Stimulated activated CD8-positive, alpha-beta memory T cell treated with anti-CD3 and anti-CD28 coated beads, Interleukin-15, amount 100 ng/mL, for 24 hours (primary cell): ENCODE measurements at regions not wholly inside any gene's neighbourhood (a gene's known extent, or its start where the extent isn't known, plus 50 kb on each side); places are given as distances from the start of the nearest gene placed in this dataset.

ENCODE experiments used
- DNase-seq: peaks from one replicate; pipeline ENCODE4 v3.0.0-alpha.2; 2020; ENCODE audit warnings: low read depth

DNA sequence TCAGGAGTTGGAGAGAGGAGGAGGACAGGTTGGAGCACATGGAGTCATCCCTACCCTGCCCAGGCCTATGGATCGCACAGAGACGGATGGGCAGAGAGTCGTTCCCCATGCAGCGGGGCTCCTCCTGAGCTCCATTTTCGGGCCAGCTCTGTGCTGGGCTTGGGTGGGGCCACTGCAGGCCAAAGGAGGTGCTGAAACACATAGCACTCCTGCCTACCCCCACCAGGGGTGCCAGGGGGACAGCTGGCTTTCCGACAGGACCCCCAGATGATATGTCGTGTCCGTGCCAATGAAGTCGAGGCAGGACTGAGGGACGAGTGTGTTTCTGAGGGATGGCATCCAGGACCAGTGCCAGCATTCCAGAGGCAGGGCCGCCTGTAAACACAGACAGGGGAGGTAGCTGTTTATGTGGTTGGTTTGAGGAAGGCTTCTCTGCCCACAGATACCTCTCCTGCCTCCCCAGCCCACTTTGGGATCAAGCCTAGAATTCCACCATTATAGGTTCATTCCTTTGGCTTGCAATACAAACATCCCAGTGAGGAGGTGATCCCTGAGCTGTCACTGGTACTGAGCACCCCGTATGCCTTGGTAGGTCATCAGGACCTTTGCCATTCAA is 116.6 kb downstream of the GLI2 start:
- no peak for DNase-seq

DNA sequence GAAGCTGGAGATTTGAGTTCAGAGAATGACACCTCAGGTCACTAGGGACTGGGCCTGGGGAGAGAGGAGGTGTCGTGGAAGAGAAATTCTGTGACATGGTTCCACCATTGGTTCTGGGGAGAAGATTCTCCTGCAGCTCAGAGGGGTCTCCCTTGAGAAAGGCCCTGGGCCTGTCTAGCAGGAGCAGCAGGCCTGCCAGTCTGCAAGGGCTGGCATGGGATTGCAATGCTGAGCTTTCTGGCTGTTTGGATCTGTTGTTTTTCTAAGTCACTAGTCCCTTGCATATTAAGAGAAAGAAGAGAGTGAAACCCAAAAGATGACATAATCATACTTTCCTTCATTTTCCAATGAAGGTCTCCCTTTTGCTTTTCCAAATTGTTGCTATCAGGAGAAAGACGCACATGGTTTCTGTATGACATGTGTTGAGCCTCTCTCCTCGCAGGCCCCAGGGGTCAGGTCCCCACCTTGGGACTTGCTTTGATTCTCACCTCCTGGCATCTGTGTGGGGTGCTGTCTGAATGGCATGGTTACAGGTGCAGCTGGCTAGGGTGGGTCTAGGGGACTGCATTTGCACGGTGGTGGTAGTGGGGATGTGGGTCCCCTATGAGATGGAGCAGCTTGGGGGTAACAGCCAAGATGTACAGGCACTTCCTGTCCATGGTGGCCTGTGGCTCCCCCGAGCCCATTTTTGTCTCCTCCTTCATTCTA is 117.8 kb downstream of the GLI2 start:
- no peak for DNase-seq

DNA sequence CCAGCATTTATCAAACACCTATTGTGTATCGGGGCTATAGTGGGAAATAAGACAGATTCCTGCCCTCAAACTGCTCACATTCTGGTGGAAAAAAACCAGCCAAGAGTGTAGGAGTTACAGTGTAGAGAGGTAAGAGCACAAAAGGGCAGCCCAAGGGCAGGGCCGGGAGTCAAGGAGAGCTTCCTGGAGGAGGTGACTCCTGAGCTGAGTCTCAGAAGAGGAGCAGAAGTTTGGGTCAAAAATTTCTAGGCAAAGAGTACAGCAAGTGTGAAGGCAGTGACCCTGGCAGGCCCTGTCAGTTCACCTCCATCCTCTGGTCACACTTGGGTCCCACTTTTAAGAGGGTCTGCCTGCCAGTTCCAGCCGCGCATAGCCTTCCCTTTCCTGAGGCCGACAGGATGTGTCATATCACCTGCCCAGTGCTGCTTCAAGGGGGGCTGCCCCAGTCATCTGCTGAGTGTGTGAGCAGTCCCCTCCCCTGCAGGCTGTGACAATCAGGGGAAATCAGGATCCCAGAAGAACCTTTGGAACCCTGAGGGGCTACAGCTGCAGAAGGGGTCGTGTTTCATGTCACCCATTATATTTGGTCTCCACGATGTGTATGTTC is 118.4 kb downstream of the GLI2 start:
- no peak for DNase-seq

DNA sequence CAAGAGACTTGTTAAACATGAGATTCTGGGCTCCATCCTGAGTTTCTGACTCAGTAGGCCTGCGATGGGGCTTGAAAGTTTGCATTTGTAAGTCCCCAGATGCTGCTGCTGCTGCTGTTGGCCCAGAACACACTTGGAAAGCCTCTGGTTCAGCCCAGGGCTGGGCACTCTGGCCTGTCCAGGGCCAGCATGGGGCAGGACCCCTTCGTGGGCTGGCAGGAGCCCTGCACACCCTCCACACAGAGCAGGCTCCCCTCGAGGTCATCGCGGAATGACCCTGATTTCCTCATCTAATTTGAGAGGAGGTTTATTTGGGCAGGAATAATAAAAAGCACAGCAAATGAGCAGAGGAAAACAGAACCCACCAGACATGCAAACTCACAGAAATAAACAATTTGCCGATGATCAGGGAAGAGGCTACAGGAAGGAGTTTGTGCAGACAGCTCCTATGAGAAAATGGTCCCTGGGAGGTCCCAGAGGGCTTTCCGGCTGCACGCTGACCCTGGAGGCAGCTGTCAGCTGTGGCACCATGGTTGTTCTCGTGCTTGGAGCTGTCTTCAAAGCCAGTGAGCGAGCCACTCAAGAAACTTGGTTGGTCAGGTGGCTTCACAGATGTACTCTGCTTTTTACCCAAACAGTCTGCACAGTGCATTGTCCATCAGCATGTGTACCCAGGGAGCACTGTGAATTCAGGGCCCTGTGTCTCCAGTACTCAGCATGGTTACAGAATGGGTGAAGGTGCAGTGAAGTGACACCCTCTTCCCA is 119.3 kb downstream of the GLI2 start:
- DNase-seq, result no peak

DNA sequence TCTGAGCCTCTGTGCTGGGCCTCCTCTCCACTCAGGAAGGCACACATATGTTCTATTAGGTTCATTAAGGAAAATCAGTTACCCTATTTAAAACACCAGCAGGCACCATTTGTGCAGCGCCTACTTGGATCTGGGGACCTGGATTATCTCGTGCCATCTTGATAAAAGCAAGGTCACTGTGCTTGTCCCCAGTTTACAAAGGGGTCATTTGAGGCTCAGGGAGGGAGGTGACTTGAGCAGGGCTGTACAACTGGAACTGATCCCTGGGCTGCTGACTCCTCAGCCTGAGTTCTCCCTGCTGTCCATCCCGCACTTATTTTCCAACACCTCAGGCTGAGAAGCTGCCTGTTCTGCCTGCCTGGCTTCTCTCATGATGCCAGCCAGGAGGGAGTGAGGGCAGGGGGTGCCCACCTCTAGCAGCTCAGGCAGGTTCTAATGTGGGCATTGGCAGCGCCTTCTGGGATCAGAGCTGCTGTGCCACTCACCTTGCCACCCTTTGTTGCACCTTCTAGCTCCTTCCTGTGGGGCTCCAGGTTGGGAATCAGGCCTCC is 120.3 kb downstream of the GLI2 start:
- no peak for DNase-seq

DNA sequence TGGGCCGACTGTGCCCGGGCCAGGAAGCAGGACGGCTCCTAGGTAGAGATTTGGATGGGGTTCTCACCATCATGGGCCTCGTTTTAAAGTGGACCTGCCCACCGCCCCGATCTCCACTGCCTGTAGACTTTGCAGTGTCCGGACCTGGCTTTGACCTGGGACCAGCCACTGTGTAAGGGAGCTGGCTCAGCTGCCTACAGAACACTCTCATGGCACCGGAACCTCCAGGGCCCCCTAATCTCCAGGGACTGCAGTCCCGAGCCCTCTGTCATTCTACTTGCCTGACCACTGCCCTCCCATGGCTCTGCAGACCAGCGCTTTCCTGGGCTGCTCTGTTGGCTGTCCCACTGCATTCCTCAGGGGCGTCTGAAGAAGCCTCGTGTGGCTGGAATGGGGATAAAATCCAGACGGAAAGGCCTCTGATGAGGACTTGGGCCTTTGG is 120.8 kb downstream of the GLI2 start:
- DNase-seq, result no peak

DNA sequence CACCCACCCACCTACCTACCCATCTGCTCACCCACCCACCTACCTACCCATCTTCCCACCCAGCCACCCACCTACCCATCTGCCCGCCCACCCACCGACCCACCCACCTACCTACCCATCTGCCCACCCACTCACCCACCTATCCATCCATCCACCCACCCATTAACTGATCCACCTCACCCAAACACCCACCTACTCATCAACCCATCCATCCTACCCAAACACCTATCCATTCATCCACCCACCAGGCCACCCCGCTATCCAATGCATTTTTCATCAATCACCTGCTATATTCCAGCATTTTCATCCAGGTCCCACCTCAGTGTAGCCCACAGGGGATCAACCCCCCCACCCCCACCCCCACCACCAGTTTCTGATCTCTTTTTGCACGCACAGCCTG is 121.8 kb downstream of the GLI2 start:
- no peak for DNase-seq

DNA sequence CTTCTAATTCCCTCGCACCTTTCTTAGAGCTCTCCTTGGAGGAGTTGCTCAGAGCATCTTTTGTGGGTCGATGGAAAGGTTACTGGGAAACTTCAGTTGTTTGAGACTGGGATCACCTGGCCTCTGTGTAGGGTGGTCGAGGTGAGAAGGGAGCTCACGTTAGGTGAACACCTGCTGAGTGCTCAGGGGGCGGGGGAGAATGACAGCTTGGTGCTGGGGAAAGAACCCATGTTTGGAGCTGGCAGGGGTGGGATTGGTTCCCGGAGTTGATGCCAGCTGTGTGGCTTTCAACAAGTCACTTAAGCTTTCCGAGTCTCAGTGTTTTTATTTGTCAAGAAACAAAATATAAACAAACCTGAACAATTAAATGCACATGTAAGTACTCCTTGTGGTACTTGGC is 122.3 kb downstream of the GLI2 start:
- DNase-seq, result no peak

DNA sequence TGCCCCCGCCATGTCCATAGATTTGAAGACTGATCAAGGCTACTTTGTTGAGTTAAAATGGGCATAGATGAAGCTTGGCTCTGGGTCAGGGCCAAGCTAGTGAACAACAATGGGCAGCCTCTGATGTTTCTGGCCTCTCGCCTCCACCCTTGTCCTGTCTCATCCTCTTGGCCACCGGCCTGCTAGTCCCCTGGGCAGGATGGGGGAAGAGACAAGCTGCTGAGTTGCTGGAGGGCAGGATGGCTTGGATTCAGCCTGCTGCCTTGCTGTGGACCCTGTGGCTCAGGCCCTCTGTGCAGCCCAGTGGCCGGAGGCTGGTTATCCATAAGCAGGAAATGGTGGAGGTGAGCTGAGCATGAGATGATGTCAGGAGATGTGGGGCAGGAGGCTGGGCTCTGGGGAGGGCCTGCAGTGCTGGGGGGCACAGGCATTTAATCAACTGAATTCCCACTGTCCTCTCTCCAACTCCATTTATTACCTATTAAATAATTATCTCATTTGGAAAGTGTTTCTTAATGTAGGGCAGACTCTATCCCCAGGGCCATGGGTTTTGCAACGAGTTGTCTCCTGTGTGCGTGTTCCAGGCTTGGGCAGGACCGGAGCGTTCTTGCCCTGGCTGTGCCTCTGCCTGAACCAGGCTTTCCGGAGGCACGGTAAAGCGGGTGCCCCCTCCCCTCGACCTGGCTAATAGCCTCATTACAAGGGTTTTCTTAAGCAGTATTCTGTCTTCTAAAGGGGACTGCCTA is 122.9 kb downstream of the GLI2 start:
- no peak for DNase-seq

DNA sequence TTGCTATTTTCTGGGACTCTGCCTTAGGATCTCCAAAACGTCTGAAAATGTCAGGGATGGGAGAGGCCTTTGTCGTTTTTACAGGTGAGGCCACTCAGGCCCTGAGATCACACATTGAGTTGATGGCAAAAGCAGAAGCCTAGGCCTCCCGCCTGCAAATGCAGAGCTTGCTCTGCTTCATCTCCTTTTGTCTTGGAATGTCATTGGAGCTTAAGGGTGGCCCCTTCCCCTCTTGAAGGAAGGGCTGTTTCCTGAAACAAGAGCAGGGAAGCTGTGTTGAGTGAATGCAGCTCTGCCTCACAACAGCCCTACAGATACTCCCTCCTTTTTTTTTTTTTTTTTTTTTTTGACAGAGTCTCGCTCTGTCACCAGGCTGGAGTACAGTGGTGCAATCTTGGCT is 123.5 kb downstream of the GLI2 start:
- no peak for DNase-seq

DNA sequence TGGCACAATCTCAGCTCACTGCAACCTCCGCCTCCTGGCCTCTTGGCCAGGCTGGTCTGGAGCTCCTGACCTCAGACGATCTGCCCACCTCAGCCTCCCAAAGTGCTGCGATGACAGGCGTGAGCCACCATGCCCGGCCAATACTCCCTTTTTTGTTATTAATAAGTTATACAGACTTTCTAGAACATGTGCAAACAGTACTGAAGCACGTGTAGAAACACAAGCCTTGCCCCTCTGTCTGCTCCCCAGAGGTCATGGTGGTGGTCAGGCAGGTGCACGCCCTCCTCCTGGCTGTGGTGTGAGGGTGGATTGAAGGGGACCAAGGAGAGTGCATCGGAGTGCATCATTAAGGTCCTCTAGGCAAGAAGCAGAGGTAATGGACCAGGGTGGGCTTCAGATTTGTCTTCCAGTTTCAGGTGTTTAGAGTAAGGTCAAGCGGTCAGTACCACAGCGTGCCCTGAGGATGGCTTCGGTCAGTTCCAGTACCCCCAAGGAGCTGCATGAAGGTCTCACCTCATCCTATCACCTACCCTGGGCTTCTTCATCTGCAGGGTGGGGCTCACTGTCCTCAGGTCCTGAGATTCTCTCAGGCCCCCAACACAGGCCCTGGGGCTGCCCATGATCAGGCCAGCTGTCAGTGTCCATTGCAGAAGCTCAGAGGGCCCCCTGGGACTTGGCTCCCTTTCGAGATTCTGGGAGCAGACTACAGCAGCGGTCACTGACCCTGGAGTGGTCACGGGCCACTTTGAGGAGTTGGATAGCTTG is 124.3 kb downstream of the GLI2 start:
- DNase-seq, result no peak

DNA sequence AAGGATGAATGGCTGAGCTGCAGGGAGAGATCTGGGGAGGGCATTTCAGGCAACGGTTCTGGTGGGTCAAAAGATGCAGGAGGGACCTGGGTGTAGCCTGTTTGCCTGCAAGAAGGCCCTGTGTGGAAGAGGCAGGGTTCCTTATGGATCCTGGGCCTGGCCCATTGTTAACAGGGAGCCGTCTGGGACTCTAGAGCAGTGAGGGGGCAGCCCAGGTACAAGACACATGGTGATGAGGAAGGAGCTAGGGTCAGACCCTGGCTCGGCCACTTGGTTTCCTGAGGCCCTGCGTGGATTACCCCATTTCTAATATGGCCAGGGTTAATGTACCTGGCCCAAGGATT is 124.9 kb downstream of the GLI2 start:
- no peak for DNase-seq

DNA sequence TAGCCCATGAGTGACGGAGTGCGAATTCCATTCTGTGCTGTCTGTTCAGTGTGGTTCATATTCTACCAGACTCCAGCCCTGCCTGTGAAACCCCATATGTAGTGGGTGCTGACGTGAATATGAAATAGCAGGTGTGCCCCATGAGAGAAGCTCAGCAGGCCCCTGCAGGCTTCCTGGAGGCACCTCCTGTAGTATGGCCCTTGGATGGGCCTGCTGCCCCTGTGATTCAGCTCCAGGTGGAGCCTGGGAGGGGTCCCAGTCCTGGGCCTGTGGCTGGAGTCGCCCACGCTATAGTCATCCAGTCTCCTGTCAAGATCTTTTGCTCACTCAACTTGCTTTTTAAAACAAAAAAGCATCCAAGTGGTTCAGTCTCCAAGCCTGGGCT is 125.5 kb downstream of the GLI2 start:
- DNase-seq, result no peak

DNA sequence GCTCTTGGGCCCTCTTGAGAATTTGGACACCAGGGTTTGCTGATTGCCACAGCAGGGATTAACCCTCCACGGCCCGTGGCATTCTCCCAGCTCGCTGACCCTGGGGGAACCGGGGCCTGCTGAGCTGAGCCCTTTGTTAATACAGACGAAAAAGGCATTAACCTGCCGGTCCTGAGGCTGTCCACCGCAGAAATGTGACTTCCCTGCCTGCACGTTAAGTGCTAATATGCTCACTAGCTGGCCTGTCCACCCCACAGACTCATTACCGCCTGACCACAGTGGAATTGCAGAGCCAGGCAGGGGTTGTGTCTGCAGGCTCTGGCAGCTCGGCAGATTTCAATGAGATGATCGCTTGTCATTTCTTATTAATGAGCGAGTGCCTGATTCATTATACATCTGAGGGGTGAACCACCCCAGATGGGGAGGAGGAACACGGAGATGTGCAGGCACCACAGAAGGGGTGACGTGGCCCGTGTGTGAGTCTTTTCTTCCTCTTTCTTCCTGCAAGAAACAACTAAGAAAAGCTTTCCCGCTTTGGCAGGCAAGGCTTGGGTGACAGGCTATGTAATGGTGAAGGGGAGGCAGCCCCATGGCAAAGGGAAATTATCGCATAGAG is 126.0 kb downstream of the GLI2 start:
- DNase-seq, result no peak

DNA sequence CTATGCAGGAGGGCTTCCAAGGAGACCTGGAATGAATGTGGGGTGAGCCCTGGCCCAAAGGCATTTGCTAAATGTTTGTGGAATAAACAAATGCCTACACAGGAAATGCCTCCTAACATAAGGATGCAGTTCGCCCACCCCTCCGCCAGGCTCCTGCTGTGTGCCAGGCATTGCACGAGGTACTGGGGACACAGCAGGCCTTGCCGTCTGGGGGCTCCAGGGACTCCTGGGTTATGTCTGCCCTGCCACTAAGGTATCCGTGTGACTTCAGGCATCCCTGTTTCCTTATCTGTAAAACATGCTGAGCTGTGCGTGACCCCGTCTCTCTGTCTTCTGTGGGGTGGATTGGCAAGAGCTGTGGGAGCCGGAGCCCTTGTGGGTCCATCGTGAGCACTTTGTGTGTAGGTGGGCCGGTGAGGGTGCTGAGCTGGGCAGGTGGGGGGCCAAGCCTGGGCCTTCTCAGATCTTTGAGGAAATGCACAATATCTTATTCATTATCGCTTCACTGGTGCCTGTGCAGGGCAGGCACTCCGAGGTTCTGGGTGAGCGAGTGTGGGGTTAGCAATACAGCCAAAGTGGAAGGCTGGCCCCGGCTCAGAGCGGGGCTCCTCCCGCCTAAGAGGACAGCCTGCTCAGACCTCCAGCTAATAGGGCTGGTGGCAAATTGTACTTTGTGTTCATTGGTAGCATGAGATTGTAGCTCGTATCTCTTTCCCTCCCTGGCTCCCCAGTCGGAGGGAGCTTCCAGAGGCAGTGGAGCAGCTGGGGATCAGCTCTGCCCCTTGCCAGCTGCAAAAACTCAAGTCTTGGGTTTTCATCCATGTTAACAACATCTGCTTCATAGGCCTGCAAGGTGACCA is 126.8 kb downstream of the GLI2 start:
- DNase-seq, result no peak

DNA sequence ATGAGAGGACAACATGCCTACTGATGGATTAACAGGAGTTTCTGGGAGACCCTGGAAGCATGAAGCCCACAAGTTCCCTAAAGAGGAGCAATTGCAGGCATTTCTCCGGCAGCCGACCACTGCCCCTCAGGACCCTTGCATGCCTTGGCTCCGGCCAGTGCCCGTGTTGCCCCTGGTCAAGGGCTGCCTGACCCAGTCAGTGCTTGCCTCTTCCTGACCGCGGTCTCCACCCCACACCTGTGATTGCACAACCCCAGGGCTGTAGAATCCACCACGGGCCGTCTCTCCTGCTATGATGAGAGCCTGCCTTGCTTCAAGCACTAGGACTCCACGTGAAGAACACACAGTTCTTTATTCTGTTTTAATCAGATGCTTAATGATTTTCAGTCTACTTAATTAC is 127.5 kb downstream of the GLI2 start:
- no peak for DNase-seq

DNA sequence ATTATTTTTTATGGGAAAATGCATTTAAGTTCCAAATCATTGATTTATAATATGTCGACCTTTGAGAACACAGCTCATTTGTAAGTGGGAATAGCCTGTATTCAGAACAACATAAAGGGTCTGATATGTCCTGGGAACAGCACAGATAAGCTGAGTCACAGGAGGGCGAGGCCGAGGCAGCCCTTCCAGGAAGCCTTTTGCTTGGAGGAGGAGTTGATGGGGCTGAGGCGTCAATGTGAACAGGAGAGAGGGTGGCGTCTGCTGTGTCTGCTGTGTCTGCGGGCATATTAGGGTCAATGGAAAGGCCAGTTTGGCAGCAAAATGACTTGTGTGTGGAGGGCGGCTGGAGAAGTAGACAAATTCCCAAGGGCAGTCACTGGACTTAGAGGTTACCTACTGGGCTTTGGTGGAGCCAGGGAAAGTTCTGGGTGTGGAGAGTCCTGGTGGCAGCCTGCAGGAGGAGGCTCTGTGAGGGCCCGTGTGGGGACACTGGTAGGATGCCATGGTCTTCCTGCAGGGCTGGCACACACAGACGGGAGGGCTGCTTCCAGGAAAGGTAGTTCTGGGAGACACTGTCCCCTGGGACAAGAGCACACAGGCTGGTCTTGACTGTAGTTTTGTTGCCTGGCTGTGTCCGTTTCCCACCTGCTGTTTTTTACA is 128.1 kb downstream of the GLI2 start:
- no peak for DNase-seq

DNA sequence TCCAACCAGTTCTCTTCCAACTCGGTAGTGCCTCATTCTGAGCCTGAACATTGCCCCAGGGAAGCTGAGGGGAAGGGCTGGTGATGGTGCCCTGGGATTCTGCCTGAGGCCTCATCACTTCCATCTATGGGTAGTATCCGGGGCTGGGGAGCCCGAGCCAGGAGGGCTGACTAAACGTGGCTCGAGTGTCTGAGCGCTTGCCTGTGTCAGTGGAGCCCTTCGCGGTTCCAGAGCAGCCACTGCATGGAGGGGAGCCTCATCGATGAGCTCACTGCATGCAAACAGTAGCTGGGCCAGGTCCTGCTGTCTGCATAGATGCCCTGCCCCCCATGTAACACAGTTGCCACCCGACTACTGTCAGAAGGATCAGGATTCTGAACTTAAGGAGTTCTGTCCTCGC is 129.3 kb downstream of the GLI2 start:
- DNase-seq, result no peak

DNA sequence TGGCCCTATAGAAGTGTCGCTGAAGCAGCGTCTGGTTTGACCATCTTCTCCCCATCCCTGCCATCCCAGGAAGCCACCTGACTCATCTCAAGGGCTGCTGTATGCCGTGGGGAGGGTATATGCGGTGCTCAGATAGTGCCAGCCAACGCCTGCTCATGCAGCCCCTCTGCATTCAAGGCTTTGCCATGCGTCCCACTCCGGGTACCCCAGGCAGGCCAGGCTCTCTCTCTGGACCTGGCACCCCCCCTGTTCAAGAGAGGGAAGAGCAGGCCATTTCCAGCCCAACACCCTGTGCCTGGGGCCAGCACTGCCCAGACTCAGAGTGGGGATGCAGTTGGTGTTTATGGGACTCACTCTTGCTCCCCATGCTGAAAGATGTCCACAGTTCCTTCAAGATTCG is 130.0 kb downstream of the GLI2 start:
- no peak for DNase-seq
